HCT116 (cell line): ENCODE measurements at regions not wholly inside any gene's neighbourhood (a gene's known extent, or its start where the extent isn't known, plus 50 kb on each side); places are given as distances from the start of the nearest gene placed in this dataset.

ENCODE experiments used
- ATAC-seq: fragments of 200-7000 bp; cut with Tn5 transposase; 2 replicates; pipeline ENCODE4 v1.9.1; 2020; ENCODE audit warnings: mild to moderate bottlenecking, moderate library complexity
- BruUV-seq: library from RNA; stranded (reverse); fragments of 400-500 nt; replicated peaks from 2 replicates; lab custom pipeline; 2021; lab: Mats Ljungman, UMichigan
- CTCF ChIA-PET: fragments of 300-600 bp; sonication (Branson Sonifier 250); formaldehyde crosslinking; loops from one replicate; lab custom pipeline; 2021; ENCODE audit warnings: antibody characterized with exemption; lab: Charles Lee
- POLR2A ChIA-PET: fragments of 300-600, 350-600 bp; sonication (Branson Sonifier 250); formaldehyde crosslinking; loops from one replicate; lab custom pipeline; 2021; ENCODE audit warnings: antibody characterized with exemption; lab: Charles Lee
- RAD21 ChIA-PET, 2 experiments: fragments of 300-600 bp; sonication (Branson Sonifier 250); formaldehyde crosslinking; loops; one replicate each; lab custom pipeline; 2023; ENCODE audit warnings: low total read pairs in 2 of 2; ENCODE audit not compliant: uncharacterized antibody in 2 of 2, unreplicated experiment in 2 of 2, low non-redundant PET in 1 of 2; lab: Charles Lee
- DNase-seq: peaks from one replicate; pipeline ENCODE4 v3.0.0-alpha.2; 2010; ENCODE audit warnings: low read depth, low spot score
- H2AFZ ChIP-seq: fragments of 200-600 bp; shearing (Covaris generic), sonication (generic); 2 replicates; pipeline ENCODE4 v1.6.1; 2017; ENCODE audit warnings: low read depth, mixed run types, mixed read lengths, antibody characterized with exemption, low read length; ENCODE audit not compliant: poor library complexity, severe bottlenecking
- H3K27ac ChIP-seq: 2 replicates; pipeline ENCODE4 v1.5.1; 2012; ENCODE audit warnings: low read depth, low read length
- H3K27me3 ChIP-seq: fragments of 200-600 bp; sonication (generic); 2 replicates; pipeline ENCODE4 v1.6.1; 2016; ENCODE audit warnings: mixed run types, low read length, mixed read lengths; ENCODE audit not compliant: insufficient read depth
- H3K36me3 ChIP-seq, 2 experiments: fragments of 200-500 bp in 1 of 2; fragments of 200-600 bp in 1 of 2; sonication (Bioruptor generic) in 1 of 2; sonication (generic) in 1 of 2; 2 replicates each; pipeline versions ENCODE4 v1.5.1 to v1.6.1; 2014 to 2016; ENCODE audit warnings: low read length in 2 of 2, inconsistent platforms in 1 of 2, mixed read lengths in 1 of 2, mixed run types in 1 of 2; ENCODE audit not compliant: insufficient read depth in 2 of 2, control insufficient read depth in 1 of 2
- H3K4me1 ChIP-seq, 2 experiments: fragments of 200-600 bp in 1 of 2; sonication (generic) in 1 of 2; 2 replicates each; pipeline versions ENCODE4 v1.5.1 to v1.6.1; 2012 to 2017; ENCODE audit warnings: low read length in 2 of 2, inconsistent platforms in 1 of 2, mild to moderate bottlenecking in 1 of 2, mixed read lengths in 1 of 2, mixed run types in 1 of 2, moderate library complexity in 1 of 2; ENCODE audit not compliant: insufficient read depth in 2 of 2, control insufficient read depth in 1 of 2
- H3K4me2 ChIP-seq: fragments of 200-600 bp; sonication (generic); 2 replicates; pipeline ENCODE4 v1.6.1; 2017; ENCODE audit warnings: mixed run types, low read length, mixed read lengths
- H3K4me3 ChIP-seq, 2 experiments: fragments of 200-600 bp in 1 of 2; sonication (generic) in 1 of 2; replicated peaks in 1 of 2; 2 replicates each; pipeline ENCODE4 v1.5.1; 2011 to 2016; ENCODE audit warnings: low read length in 2 of 2, control low read depth in 1 of 2, low read depth in 1 of 2, mild to moderate bottlenecking in 1 of 2, mixed read lengths in 1 of 2, mixed run types in 1 of 2
- H3K79me2 ChIP-seq: fragments of 200-600 bp; sonication (generic); 2 replicates; pipeline ENCODE4 v1.6.1; 2017; ENCODE audit warnings: mild to moderate bottlenecking, mixed run types, low read length, moderate library complexity, mixed read lengths; ENCODE audit not compliant: insufficient read depth
- H3K9ac ChIP-seq: fragments of 200-600 bp; sonication (generic); 2 replicates; pipeline ENCODE4 v1.6.1; 2016; ENCODE audit warnings: low read length, mixed read lengths
- H3K9me2 ChIP-seq: fragments of 200-600 bp; sonication (generic), shearing (Covaris generic); 2 replicates; pipeline ENCODE4 v1.6.1; 2017; ENCODE audit warnings: mixed run types, mild to moderate bottlenecking, moderate library complexity; ENCODE audit not compliant: insufficient read depth
- H3K9me3 ChIP-seq, 2 experiments: fragments of 200-500 bp in 1 of 2; fragments of 200-600 bp in 1 of 2; sonication (Bioruptor generic) in 1 of 2; sonication (generic) in 1 of 2; 2 replicates each; pipeline ENCODE4 v1.6.1; 2014 to 2017; ENCODE audit warnings: low read length in 2 of 2, mixed read lengths in 2 of 2, inconsistent platforms in 1 of 2, low read depth in 1 of 2, mild to moderate bottlenecking in 1 of 2, mixed run types in 1 of 2, moderate library complexity in 1 of 2; ENCODE audit not compliant: control insufficient read depth in 1 of 2, insufficient read depth in 1 of 2
- H4K20me1 ChIP-seq: fragments of 200-600 bp; sonication (generic), shearing (Covaris generic); 2 replicates; pipeline ENCODE4 v1.6.1; 2017; ENCODE audit warnings: mixed run types, mild to moderate bottlenecking, moderate library complexity; ENCODE audit not compliant: insufficient read depth
- ATF3 ChIP-seq: IDR thresholded peaks from 2 replicates; pipeline ENCODE4 v1.6.1; 2012
- CEBPB ChIP-seq: IDR thresholded peaks from 2 replicates; pipeline ENCODE4 v1.6.1; 2012; ENCODE audit warnings: low read depth
- EGR1 ChIP-seq: IDR thresholded peaks from 2 replicates; pipeline ENCODE4 v1.6.1; 2012; ENCODE audit warnings: low read depth
- EZH2 ChIP-seq: fragments of 200-600 bp; sonication (generic); IDR thresholded peaks from 2 replicates; pipeline ENCODE4 v1.6.1; 2017; ENCODE audit warnings: antibody characterized with exemption, mixed run types
- EZH2phosphoT487 ChIP-seq: fragments of 200-600 bp; IDR thresholded peaks from 2 replicates; pipeline ENCODE4 v1.6.1; 2018; ENCODE audit warnings: antibody characterized with exemption, borderline replicate concordance
- FOSL1 ChIP-seq: IDR thresholded peaks from 2 replicates; pipeline ENCODE4 v1.6.1; 2012; ENCODE audit warnings: low read depth
- MAX ChIP-seq: IDR thresholded peaks from 2 replicates; pipeline ENCODE4 v1.6.1; 2012
- POLR2A ChIP-seq: IDR thresholded peaks from 2 replicates; pipeline ENCODE4 v1.7.0; 2011; ENCODE audit warnings: borderline replicate concordance; ENCODE audit not compliant: insufficient read depth, insufficient read length; ENCODE audit errors: extremely low read depth
- REST ChIP-seq: IDR thresholded peaks from 2 replicates; pipeline ENCODE4 v1.6.1; 2012; ENCODE audit warnings: low read depth
- SIN3A ChIP-seq: IDR thresholded peaks from 2 replicates; pipeline ENCODE4 v1.6.1; 2012; ENCODE audit warnings: low read depth
- TCF7L2 ChIP-seq: IDR thresholded peaks from 2 replicates; pipeline ENCODE4 v1.7.0; 2011; ENCODE audit warnings: borderline replicate concordance, inconsistent platforms; ENCODE audit not compliant: insufficient read depth, insufficient read length; ENCODE audit errors: extremely low read depth
- YY1 ChIP-seq: IDR thresholded peaks from 2 replicates; pipeline ENCODE4 v1.6.1; 2011; ENCODE audit warnings: low read length, low read depth, moderate library complexity, mild to moderate bottlenecking; ENCODE audit not compliant: insufficient replicate concordance; ENCODE audit errors: extremely low read depth
- ZNF274 ChIP-seq: fragments of 200-500 bp; sonication (Bioruptor generic); IDR thresholded peaks from 2 replicates; pipeline ENCODE4 v1.6.1; 2014; ENCODE audit warnings: mild to moderate bottlenecking, low read depth, low read length, inconsistent platforms
- intact Hi-C: fragments of 100-400 bp; cut with micrococcal nuclease; formaldehyde crosslinking; loops from 2 replicates; pipeline ENCODE4 v1.10.0; 2022

- intact Hi-C loops = no loop called here
- Histone ChIP-seq H3K27ac (no peak overlapping the region), H3K4me3 (no peak overlapping the region), H3K9ac (no peak overlapping the region), H3K4me2 (no peak overlapping the region), H3K36me3 (no peaks in the 10 kb centered on the region), H3K9me2 (no peaks in the 10 kb centered on the region), H4K20me1 (no peaks in the 10 kb centered on the region), H2AFZ (no peak overlapping the region), H3K4me1 (no peaks in the 10 kb centered on the region), H3K79me2 (no peaks in the 10 kb centered on the region), H3K9me3 (peaks cover 0 to 23% of the 10 kb centered on the region in 2 experiments; a peak in 2 of 4 replicates), H3K27me3 (no peaks in the 10 kb centered on the region)
- BruUV-seq = no TSS peak
- ChIA-PET POLR2A (no interaction called here), CTCF (no interaction called here), RAD21 (no interaction called here)
- ATAC-seq (no peak), DNase-seq (no peak)
- TF ChIP-seq EGR1 (no peak), TCF7L2 (no peak), CEBPB (no peak), ATF3 (no peak), REST (no peak), POLR2A (no peak), YY1 (no peak), EZH2 (no peak), MAX (no peak), SIN3A (no peak), FOSL1 (no peak), EZH2phosphoT487 (no peak), ZNF274 (no peak)
Measured at GRCh38 chr6:50555982-50556381, 157.3 kb upstream of the TFAP2D start.
